Epithelial cell of esophagus (primary cell): ENCODE measurements at regions not wholly inside any gene's neighbourhood (a gene's known extent, or its start where the extent isn't known, plus 50 kb on each side); places are given as distances from the start of the nearest gene placed in this dataset.
A peak's percentile ranks its signal among the peaks of the same experiment; 100 is the strongest.

Experiments
- DNase-seq: peaks from one replicate; pipeline ENCODE4 v3.0.0; 2010; ENCODE audit warnings: low read depth
- H3K4me3 ChIP-seq: 2 replicates; pipeline ENCODE4 v1.5.1; 2011; ENCODE audit warnings: mild to moderate bottlenecking, low read length, control low read depth
- TF ChIP-seq, protein P1 (sequence below): IDR thresholded peaks from 2 replicates; pipeline ENCODE4 v1.5.1; 2011; ENCODE audit warnings: low read depth, mild to moderate bottlenecking, low read length, control low read depth, inconsistent platforms; ENCODE audit not compliant: insufficient read depth; ENCODE audit errors: missing control alignments

- H3K4me3 ChIP-seq = no peak overlapping the region
- TF ChIP-seq, protein P1, sequence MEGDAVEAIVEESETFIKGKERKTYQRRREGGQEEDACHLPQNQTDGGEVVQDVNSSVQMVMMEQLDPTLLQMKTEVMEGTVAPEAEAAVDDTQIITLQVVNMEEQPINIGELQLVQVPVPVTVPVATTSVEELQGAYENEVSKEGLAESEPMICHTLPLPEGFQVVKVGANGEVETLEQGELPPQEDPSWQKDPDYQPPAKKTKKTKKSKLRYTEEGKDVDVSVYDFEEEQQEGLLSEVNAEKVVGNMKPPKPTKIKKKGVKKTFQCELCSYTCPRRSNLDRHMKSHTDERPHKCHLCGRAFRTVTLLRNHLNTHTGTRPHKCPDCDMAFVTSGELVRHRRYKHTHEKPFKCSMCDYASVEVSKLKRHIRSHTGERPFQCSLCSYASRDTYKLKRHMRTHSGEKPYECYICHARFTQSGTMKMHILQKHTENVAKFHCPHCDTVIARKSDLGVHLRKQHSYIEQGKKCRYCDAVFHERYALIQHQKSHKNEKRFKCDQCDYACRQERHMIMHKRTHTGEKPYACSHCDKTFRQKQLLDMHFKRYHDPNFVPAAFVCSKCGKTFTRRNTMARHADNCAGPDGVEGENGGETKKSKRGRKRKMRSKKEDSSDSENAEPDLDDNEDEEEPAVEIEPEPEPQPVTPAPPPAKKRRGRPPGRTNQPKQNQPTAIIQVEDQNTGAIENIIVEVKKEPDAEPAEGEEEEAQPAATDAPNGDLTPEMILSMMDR = no peak
- peak; percentile 89 for DNase-seq
Observed at GRCh38 chr2:226661789-226662545, 137.7 kb downstream of the IRS1 start.

GRCh38 chr2:226660526-226660925, 139.1 kb downstream of the IRS1 start:
- no peak overlapping the region for H3K4me3 ChIP-seq
- peak; percentile 33 for DNase-seq
- TF ChIP-seq, protein P1 = no peak

DNA sequence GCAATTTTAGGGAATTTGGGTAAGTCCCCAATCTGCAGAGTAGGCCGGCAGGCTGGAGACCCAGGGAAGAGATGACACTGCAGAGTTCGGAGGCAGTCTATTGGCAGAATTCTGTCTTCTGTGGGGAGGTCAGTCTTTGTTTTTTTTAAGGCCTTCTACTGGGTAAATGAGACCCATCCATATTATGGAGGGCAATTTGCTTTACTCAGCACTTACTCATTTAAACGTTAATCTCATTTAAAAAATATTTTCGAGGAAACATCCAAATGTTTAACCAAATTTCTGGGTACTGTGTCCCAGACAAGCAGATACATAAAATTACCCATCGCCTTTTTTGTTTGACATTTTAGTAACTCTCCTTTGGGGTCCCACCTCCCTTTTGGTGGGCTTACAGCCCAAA, 139.5 kb downstream of the IRS1 start:
- TF ChIP-seq, protein P1 = no peak
- H3K4me3 ChIP-seq = no peak overlapping the region
- no peak for DNase-seq

GRCh38 chr2:226659410-226659809, 140.2 kb downstream of the IRS1 start:
- no peak for DNase-seq
- TF ChIP-seq, protein P1 = no peak
- H3K4me3 ChIP-seq = no peak overlapping the region

GRCh38 chr2:226658555-226658954, 141.1 kb downstream of the IRS1 start:
- TF ChIP-seq, protein P1 = no peak
- peak; percentile 70 for DNase-seq
- no peak overlapping the region for H3K4me3 ChIP-seq

- DNase-seq = no peak
- TF ChIP-seq, protein P1 = no peak
Observed at GRCh38 chr2:226657340-226658053, 142.1 kb downstream of the IRS1 start.

DNA sequence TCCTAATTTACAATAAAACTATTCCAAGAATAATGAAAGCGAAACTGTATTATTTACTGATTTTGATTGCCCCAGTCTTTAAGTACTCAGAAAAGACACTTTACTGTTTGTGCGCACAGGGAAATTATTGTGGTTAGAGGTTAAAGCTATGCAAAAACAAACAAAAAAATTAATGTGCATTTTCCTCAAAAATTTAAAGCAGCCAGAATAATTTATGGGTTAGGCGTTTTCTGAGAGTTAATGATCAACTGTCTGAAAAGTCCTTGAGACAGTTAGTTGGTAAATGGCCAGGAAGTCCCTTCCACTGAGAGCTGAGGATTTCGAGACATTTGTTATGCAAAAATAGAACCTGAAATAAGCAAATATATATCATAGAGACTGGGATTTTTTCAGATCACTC, 143.3 kb downstream of the IRS1 start:
- no peak overlapping the region for H3K4me3 ChIP-seq
- DNase-seq = no peak
- TF ChIP-seq, protein P1 = no peak

More at GRCh38 chr2:226657340-226658053, 142.1 kb downstream of the IRS1 start:
- H3K4me3 ChIP-seq = no peak overlapping the region
